PC-3 (cell line): ENCODE measurements at regions not wholly inside any gene's neighbourhood (a gene's known extent, or its start where the extent isn't known, plus 50 kb on each side); places are given as distances from the start of the nearest gene placed in this dataset.

Source experiments
- EZH2 ChIP-seq: fragments of 300-600 bp; sonication (generic); IDR thresholded peaks from one replicate; pipeline ENCODE4 v1.6.1; 2017; ENCODE audit warnings: antibody characterized with exemption, mild to moderate bottlenecking, low read length; ENCODE audit not compliant: unreplicated experiment
- TF ChIP-seq, protein P1 (sequence below): fragments of 300-600 bp; sonication (generic); conservative IDR thresholded peaks from 2 replicates; pipeline ENCODE4 v1.5.1; 2017; ENCODE audit warnings: antibody characterized with exemption, low read depth, mild to moderate bottlenecking, low read length

DNA sequence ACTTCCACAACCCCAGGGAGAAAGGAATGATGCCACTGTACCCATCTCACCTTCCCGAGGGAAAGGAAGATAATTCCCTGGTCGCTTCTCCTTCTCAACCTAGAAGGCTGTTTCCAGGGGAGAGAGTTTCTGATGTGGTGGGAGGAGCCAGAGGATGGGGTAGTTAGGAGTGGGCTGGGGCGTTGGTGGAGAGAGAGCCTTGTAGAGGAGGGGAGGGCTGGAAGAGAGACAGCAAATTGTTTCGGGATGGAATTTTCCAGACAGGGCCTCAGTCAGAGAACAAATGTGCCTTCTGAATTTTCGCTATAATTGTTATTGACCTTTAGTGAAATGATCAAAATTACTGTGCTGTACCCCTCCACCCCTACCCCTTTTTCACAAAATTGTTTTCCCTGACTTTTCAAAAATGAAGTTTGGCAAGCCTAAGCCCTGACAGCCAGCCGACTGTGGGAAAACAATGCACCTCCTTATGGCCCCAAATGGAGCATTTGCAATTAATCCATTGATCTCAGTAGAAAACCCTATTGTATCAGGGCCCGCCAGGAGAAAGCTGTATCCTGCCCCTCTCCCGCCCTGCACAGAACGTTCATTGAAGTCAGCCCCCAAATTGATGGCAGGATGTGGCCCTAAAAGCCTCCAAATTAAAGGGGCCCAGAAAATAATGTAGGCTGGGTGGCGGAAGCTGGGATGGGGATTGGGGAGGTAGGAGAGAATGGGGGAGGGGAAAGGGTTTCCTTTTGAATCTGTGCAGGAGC, 69.1 kb upstream of the JUN start:
- TF ChIP-seq, protein P1, sequence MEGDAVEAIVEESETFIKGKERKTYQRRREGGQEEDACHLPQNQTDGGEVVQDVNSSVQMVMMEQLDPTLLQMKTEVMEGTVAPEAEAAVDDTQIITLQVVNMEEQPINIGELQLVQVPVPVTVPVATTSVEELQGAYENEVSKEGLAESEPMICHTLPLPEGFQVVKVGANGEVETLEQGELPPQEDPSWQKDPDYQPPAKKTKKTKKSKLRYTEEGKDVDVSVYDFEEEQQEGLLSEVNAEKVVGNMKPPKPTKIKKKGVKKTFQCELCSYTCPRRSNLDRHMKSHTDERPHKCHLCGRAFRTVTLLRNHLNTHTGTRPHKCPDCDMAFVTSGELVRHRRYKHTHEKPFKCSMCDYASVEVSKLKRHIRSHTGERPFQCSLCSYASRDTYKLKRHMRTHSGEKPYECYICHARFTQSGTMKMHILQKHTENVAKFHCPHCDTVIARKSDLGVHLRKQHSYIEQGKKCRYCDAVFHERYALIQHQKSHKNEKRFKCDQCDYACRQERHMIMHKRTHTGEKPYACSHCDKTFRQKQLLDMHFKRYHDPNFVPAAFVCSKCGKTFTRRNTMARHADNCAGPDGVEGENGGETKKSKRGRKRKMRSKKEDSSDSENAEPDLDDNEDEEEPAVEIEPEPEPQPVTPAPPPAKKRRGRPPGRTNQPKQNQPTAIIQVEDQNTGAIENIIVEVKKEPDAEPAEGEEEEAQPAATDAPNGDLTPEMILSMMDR = no peak
- no peak for TF ChIP-seq EZH2
